Activated CD4-positive, alpha-beta T cell treated with anti-CD3 and anti-CD28 coated beads for 36 hours (primary cell): ENCODE measurements at regions not wholly inside any gene's neighbourhood (a gene's known extent, or its start where the extent isn't known, plus 50 kb on each side); places are given as distances from the start of the nearest gene placed in this dataset.
"Not testable (repeated sequence)": the region's sequence is repeated elsewhere in the genome, so short reads cannot be mapped to it uniquely, and the experiment has no call there.

Experiments used
- ATAC-seq: fragments of 200-7000 bp; cut with Tn5 transposase; one replicate; pipeline ENCODE4 v1.10.0; 2021; ENCODE audit warnings: mild to moderate bottlenecking, moderate library complexity
- CTCF ChIA-PET: fragments of 350-600 bp; sonication (Branson Sonifier 250); formaldehyde crosslinking; loops from one replicate; lab custom pipeline; 2021; ENCODE audit warnings: antibody characterized with exemption; lab: Charles Lee
- POLR2A ChIA-PET: fragments of 350-600 bp; sonication (Branson Sonifier 250); formaldehyde crosslinking; loops from one replicate; lab custom pipeline; 2021; ENCODE audit warnings: antibody characterized with exemption, inconsistent platforms; lab: Charles Lee
- DNase-seq: peaks from one replicate; pipeline ENCODE4 v3.0.0-alpha.2; 2020
- H3K27ac Mint-ChIP-seq: one replicate; pipeline ENCODE4 v1.8.0; 2021; ENCODE audit warnings: mixed read lengths
- H3K27me3 Mint-ChIP-seq: one replicate; pipeline ENCODE4 v1.8.0; 2021; ENCODE audit warnings: mixed read lengths
- H3K36me3 Mint-ChIP-seq: one replicate; pipeline ENCODE4 v1.8.0; 2021; ENCODE audit warnings: low read depth, mixed read lengths
- H3K4me1 Mint-ChIP-seq: one replicate; pipeline ENCODE4 v1.8.0; 2021; ENCODE audit warnings: mixed read lengths
- H3K4me3 Mint-ChIP-seq: one replicate; pipeline ENCODE4 v1.8.0; 2021; ENCODE audit warnings: mild to moderate bottlenecking, moderate library complexity, mixed read lengths
- H3K9me3 Mint-ChIP-seq: one replicate; pipeline ENCODE4 v1.8.0; 2021; ENCODE audit warnings: low read depth, mixed read lengths
- intact Hi-C, 2 experiments: fragments of 100-400 bp; cut with DNase I in 1 of 2; cut with micrococcal nuclease in 1 of 2; formaldehyde crosslinking; loops; one replicate each; pipeline versions ENCODE4 v1.14.2 to v1.15.1; 2022 to 2024; cut with DNase I, micrococcal nuclease

GRCh38 chr5:122602700-122603099 lies 172.2 kb upstream of the SNX2 start:
- no peak overlapping the region for H3K27ac Mint-ChIP-seq
- DNase-seq (no peak), ATAC-seq (no peak)
- H3K36me3 Mint-ChIP-seq, result no peaks in the 10 kb centered on the region
- POLR2A ChIA-PET, result no interaction called here
- H3K4me1 Mint-ChIP-seq, result no peaks in the 10 kb centered on the region
- CTCF ChIA-PET, result no interaction called here
- no peaks in the 10 kb centered on the region for H3K27me3 Mint-ChIP-seq
- no peak overlapping the region for H3K4me3 Mint-ChIP-seq
- intact Hi-C loops, result no loop called here
- H3K9me3 Mint-ChIP-seq, result no peaks in the 10 kb centered on the region

- Mint-ChIP-seq H3K27ac (no peak overlapping the region), H3K4me3 (no peak overlapping the region), H3K4me1 (no peaks in the 10 kb centered on the region), H3K9me3 (peaks cover 3% of the 10 kb centered on the region), H3K36me3 (no peaks in the 10 kb centered on the region), H3K27me3 (no peaks in the 10 kb centered on the region)
- ChIA-PET CTCF (no interaction called here), POLR2A (no interaction called here)
- no peak for ATAC-seq
- intact Hi-C loops, result no loop called here
- DNase-seq, result no peak
These were observed 169.6 kb upstream of the SNX2 start for GRCh38 chr5:122605236-122605635.

GRCh38 chr5:122607818-122608217 lies 167.1 kb upstream of the SNX2 start:
- no peak for ATAC-seq
- POLR2A ChIA-PET, result no interaction called here
- Mint-ChIP-seq H3K4me1 (no peaks in the 10 kb centered on the region), H3K27me3 (no peaks in the 10 kb centered on the region), H3K36me3 (no peaks in the 10 kb centered on the region), H3K9me3 (peaks cover 3% of the 10 kb centered on the region), H3K27ac (no peak overlapping the region), H3K4me3 (no peak overlapping the region)
- DNase-seq, result no peak
- intact Hi-C loops, result no loop called here
- CTCF ChIA-PET, result no interaction called here

GRCh38 chr5:122608222-122608621 lies 166.7 kb upstream of the SNX2 start:
- POLR2A ChIA-PET, result no interaction called here
- H3K4me3 Mint-ChIP-seq, result no peak overlapping the region

GRCh38 chr5:122611406-122611805 lies 163.5 kb upstream of the SNX2 start:
- ChIA-PET POLR2A (no interaction called here), CTCF (no interaction called here)
- Mint-ChIP-seq H3K27me3 (no peaks in the 10 kb centered on the region), H3K9me3 (peaks cover 3% of the 10 kb centered on the region), H3K27ac (no peak overlapping the region), H3K4me1 (no peaks in the 10 kb centered on the region), H3K4me3 (no peak overlapping the region), H3K36me3 (no peaks in the 10 kb centered on the region)
- ATAC-seq, result no peak
- intact Hi-C loops, result no loop called here
- no peak for DNase-seq

More at GRCh38 chr5:122608222-122608621, 166.7 kb upstream of the SNX2 start:
- Mint-ChIP-seq H3K27ac (no peak overlapping the region), H3K9me3 (peaks cover 3% of the 10 kb centered on the region), H3K36me3 (no peaks in the 10 kb centered on the region), H3K4me1 (no peaks in the 10 kb centered on the region), H3K27me3 (no peaks in the 10 kb centered on the region)
- ATAC-seq (no peak), DNase-seq (no peak)
- CTCF ChIA-PET, result interaction anchor here (0.7 kb wide), 1 partner anchor 32 kb away, joined by 3 read pairs; no protein-coding TSS in a partner anchor
- intact Hi-C loops, result no loop called here

GRCh38 chr5:122612901-122613300 lies 162.0 kb upstream of the SNX2 start:
- ATAC-seq (no peak), DNase-seq (no peak)
- intact Hi-C loops, result no loop called here
- Mint-ChIP-seq H3K9me3 (peaks cover 3% of the 10 kb centered on the region), H3K27me3 (no peaks in the 10 kb centered on the region), H3K36me3 (no peaks in the 10 kb centered on the region), H3K4me1 (no peaks in the 10 kb centered on the region), H3K4me3 (no peak overlapping the region), H3K27ac (no peak overlapping the region)
- POLR2A ChIA-PET, result no interaction called here
- CTCF ChIA-PET, result no interaction called here

- H3K9me3 Mint-ChIP-seq, result no peaks in the 10 kb centered on the region
- intact Hi-C loops, result no loop called here
- H3K27ac Mint-ChIP-seq, result no peak overlapping the region
- ChIA-PET CTCF (no interaction called here), POLR2A (no interaction called here)
- no peaks in the 10 kb centered on the region for H3K4me1 Mint-ChIP-seq
- ATAC-seq (no peak), DNase-seq (no peak)
- H3K4me3 Mint-ChIP-seq, result no peak overlapping the region
- H3K36me3 Mint-ChIP-seq, result no peaks in the 10 kb centered on the region
- no peaks in the 10 kb centered on the region for H3K27me3 Mint-ChIP-seq
These were observed 159.7 kb upstream of the SNX2 start for GRCh38 chr5:122615146-122615545.

- Mint-ChIP-seq H3K4me1 (no peaks in the 10 kb centered on the region), H3K36me3 (no peaks in the 10 kb centered on the region), H3K9me3 (no peaks in the 10 kb centered on the region), H3K27me3 (no peaks in the 10 kb centered on the region), H3K4me3 (no peak overlapping the region), H3K27ac (no peak overlapping the region)
- intact Hi-C loops, result no loop called here
- DNase-seq (no peak), ATAC-seq (no peak)
- ChIA-PET CTCF (interaction anchor here (0.6 kb wide), 1 partner anchor 123 kb away, joined by 3 read pairs; no protein-coding TSS in a partner anchor), POLR2A (no interaction called here)
These were observed 159.0 kb upstream of the SNX2 start for GRCh38 chr5:122615832-122616231.

- H3K36me3 Mint-ChIP-seq, H3K27ac Mint-ChIP-seq, H3K9me3 Mint-ChIP-seq, H3K4me3 Mint-ChIP-seq, intact Hi-C loops, ATAC-seq, H3K4me1 Mint-ChIP-seq, H3K27me3 Mint-ChIP-seq, DNase-seq, POLR2A ChIA-PET, CTCF ChIA-PET: not testable (repeated sequence)
These were observed 156.8 kb upstream of the SNX2 start for GRCh38 chr5:122618046-122618445.

- POLR2A ChIA-PET, CTCF ChIA-PET, H3K27me3 Mint-ChIP-seq, H3K4me1 Mint-ChIP-seq, H3K9me3 Mint-ChIP-seq, ATAC-seq, H3K27ac Mint-ChIP-seq, H3K36me3 Mint-ChIP-seq, DNase-seq, H3K4me3 Mint-ChIP-seq, intact Hi-C loops: not testable (repeated sequence)
These were observed 154.1 kb upstream of the SNX2 start for GRCh38 chr5:122620768-122621167.

- H3K36me3 Mint-ChIP-seq, H3K27me3 Mint-ChIP-seq, H3K4me3 Mint-ChIP-seq, DNase-seq, H3K9me3 Mint-ChIP-seq, ATAC-seq, intact Hi-C loops, POLR2A ChIA-PET, CTCF ChIA-PET, H3K4me1 Mint-ChIP-seq, H3K27ac Mint-ChIP-seq: not testable (repeated sequence)
These were observed 146.2 kb upstream of the SNX2 start for GRCh38 chr5:122628714-122629113.

GRCh38 chr5:122629121-122629677 lies 145.7 kb upstream of the SNX2 start:
- ATAC-seq (no peak), DNase-seq (no peak)
- H3K27me3 Mint-ChIP-seq, result no peaks in the 10 kb centered on the region
- no peaks in the 10 kb centered on the region for H3K36me3 Mint-ChIP-seq
- no peaks in the 10 kb centered on the region for H3K4me1 Mint-ChIP-seq
- no peak overlapping the region for H3K4me3 Mint-ChIP-seq
- intact Hi-C loops, result no loop called here
- no peaks in the 10 kb centered on the region for H3K9me3 Mint-ChIP-seq
- ChIA-PET CTCF (no interaction called here), POLR2A (no interaction called here)
- no peak overlapping the region for H3K27ac Mint-ChIP-seq
